T-helper 2 cell treated with Interferon-gamma antibody and Interleukin-4, amounts not matched to agents 100 ng/mL and 5 ng/mL, for 36 hours (primary cell): ENCODE measurements at regions not wholly inside any gene's neighbourhood (a gene's known extent, or its start where the extent isn't known, plus 50 kb on each side); places are given as distances from the start of the nearest gene placed in this dataset.
"Not testable (repeated sequence)": the region's sequence is repeated elsewhere in the genome, so short reads cannot be mapped to it uniquely, and the experiment has no call there.

Experiments used
- intact Hi-C: fragments of 100-400 bp; cut with micrococcal nuclease; formaldehyde crosslinking; loops from one replicate; pipeline ENCODE4 v1.15.1; 2023

GRCh38 chr5:92568522-92568921 is 1012.5 kb downstream of the NR2F1-AS1 start:
- intact Hi-C loops = no loop called here

DNA sequence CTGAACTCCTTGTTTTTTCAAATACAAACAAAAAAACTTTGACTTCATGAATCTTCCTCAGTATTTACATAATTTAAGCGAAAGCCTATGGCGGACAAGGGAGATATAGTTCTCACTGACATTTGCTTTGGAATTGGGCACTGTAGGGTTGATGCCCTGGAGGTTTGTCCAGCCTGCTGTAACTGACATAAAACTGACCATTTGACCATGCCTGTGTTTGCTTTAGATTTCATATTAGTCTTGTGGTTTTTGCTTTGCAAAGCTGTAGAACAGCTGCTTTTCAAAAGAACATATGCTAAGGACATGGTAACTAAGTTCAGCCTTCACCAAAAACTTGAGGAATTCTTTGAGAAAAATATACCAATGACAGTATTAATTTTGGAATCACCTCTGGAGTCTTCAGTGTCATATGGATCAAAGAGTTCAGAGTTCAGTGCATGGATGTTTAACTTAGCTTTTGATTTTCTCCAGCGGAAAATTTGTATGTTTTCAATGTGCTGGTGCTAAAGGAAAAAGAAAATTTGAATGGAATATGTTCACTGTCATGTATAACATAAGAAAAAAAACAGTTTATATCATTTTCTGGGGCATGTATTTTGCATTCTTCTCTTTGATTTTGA is 1013.1 kb downstream of the NR2F1-AS1 start:
- intact Hi-C loops = no loop called here

DNA sequence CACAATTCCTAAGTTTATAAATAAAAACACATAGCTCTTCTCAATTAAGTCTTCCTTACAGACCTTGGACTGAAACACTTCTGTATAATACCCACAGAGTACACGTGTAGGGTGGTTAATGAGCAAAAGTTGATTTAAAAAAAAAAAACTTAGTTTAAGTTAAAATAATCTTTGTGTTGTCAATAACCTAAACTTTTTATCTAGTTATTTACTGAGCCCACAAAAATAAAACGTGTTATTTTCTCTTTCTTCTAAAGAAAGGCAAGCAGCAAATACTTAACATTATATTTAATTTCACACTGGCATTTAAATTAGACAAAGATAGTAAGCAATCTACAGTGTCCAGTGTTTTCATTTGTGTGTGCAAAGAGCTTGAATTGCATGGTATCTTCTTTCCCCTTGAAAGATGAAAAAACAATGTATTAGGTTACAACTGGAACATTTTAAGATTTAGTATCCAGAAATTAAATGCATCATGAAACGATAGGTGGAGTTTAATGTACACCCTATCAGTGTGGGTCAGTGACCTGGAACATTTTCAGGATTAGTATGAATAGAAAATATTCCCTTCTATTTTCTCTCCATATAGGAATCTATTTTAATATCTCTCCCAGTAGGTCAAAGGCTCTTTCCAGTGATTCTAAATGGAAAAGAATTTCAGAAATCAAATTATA is 1014.8 kb downstream of the NR2F1-AS1 start:
- intact Hi-C loops = no loop called here

- intact Hi-C loops = no loop called here
Measured at GRCh38 chr5:92565673-92566072, 1015.3 kb downstream of the NR2F1-AS1 start.

GRCh38 chr5:92562065-92562464 is 1019.0 kb downstream of the NR2F1-AS1 start:
- intact Hi-C loops = no loop called here

DNA sequence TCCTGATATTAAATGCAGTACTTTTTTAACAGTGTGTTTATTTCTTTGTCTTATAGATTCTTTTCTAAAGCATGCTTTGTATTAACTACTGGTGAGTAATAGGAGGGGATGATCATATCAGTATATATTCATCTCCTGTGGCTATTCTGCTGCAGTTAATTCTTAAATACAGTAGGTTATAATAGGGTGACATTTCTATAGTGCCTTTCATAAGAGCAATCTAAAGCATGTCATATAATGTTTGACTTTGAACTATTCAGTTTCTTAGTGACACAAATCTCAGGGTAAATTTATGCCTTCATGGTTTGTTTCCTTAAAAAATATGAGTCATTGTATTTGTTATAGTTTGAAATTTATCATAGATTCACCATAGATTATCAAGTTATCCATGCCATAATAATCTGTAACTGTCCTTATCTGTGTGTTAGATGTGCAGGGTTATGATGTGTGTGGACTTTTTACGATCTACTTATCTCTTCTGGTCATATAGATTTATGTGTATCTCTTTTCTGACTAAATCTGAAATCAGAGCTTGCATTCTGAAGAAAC is 1019.5 kb downstream of the NR2F1-AS1 start:
- intact Hi-C loops = no loop called here

GRCh38 chr5:92560698-92561401 is 1020.2 kb downstream of the NR2F1-AS1 start:
- intact Hi-C loops = no loop called here

GRCh38 chr5:92559781-92560180 is 1021.2 kb downstream of the NR2F1-AS1 start:
- intact Hi-C loops = no loop called here

- intact Hi-C loops = no loop called here
Measured at GRCh38 chr5:92559331-92559730, 1021.7 kb downstream of the NR2F1-AS1 start.

DNA sequence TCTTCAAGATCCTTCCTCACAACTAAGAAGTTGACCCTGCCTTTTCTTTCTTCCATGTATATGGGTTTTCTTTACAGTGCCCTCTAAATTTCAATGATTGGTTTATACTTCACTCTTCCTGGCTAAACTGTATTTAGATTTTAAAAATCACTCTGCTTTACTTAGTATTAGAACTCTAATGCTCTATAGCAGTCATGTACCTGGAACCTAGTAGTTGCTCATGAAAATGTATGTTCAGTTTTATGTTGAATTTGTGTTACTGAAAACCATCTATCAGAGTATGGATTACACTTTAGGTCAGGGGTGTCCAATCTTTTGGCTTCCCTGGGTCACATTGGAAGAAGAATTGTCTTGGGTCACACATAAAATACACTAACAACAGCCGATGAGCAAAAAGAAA is 1024.3 kb downstream of the NR2F1-AS1 start:
- intact Hi-C loops = no loop called here

GRCh38 chr5:92554447-92555085 is 1026.5 kb downstream of the NR2F1-AS1 start:
- intact Hi-C loops = no loop called here

- intact Hi-C loops = no loop called here
Measured at GRCh38 chr5:92553326-92553725, 1027.7 kb downstream of the NR2F1-AS1 start.

- intact Hi-C loops = no loop called here
Measured at GRCh38 chr5:92552206-92553160, 1028.5 kb downstream of the NR2F1-AS1 start.

DNA sequence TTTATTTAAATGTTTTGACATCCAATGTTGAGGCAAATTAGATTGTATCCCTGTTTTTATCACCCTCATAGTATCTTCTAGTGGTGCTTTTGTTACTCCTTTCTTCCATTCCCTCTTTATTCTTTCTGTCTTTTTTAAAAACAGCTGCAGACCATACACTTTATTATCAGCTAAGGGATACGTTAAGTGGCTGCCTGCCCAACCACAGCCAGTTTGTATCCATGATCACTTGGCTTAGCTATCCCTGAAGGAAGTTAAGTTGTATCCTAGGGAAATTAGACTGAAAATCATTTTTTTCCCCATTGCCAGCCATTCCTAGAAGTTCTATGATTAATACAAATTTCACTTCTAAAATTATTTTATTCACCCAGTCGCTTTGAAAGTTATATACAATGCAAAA is 1032.7 kb downstream of the NR2F1-AS1 start:
- intact Hi-C loops = no loop called here

GRCh38 chr5:92544596-92544995 is 1036.4 kb downstream of the NR2F1-AS1 start:
- intact Hi-C loops = no loop called here

DNA sequence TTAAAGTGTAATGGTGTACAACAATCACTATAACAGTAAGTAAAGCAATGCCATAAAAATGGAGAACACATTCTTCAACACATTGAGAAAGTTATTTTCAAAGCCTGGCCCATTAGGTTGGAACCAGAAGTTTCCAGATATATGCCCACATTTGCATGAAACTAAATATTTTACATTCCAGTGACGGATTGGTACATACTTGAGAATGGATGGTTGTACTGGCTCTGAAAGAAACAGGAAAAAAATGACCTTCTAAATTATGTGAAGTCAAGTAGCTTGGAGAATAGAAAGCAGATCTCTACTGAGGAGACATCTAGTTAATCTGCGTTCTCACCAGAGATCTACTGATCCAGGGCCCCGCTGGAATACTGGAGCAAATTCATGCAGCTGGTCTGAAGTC is 1037.0 kb downstream of the NR2F1-AS1 start:
- intact Hi-C loops = no loop called here

GRCh38 chr5:92543201-92543600 is 1037.8 kb downstream of the NR2F1-AS1 start:
- intact Hi-C loops = no loop called here

- intact Hi-C loops = not testable (repeated sequence)
Measured at GRCh38 chr5:92542017-92542416, 1039.0 kb downstream of the NR2F1-AS1 start.

GRCh38 chr5:92527311-92528078 is 1053.5 kb downstream of the NR2F1-AS1 start:
- intact Hi-C loops = no loop called here

DNA sequence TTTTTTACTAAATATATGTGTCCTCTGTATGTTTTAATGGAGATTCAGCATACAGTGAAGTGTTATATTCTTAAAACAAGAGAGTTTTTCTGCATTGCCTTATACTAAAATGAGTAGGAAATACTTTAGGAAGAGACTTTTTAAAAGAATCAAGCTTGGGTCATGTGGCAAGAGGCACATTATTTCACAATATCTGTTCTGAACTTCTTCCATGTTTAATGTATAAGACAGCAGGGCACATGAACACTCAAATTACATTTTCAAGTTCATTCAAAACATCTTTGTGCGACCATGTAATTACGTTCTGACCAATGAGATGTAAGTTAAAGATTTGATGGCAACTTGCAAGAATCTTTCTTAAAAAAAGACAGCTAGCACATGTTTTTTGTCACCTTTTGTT is 1055.9 kb downstream of the NR2F1-AS1 start:
- intact Hi-C loops = no loop called here
